Glutamatergic neuron (in vitro differentiated cells): ENCODE measurements at regions not wholly inside any gene's neighbourhood (a gene's known extent, or its start where the extent isn't known, plus 50 kb on each side); places are given as distances from the start of the nearest gene placed in this dataset.

Experiments
- DNase-seq: peaks from one replicate; pipeline ENCODE4 v3.0.0; 2022
- H3K27ac Mint-ChIP-seq: one replicate; pipeline ENCODE4 v1.8.0; 2020; ENCODE audit warnings: mild to moderate bottlenecking, mixed read lengths, inconsistent platforms; ENCODE audit not compliant: unreplicated experiment
- H3K27me3 Mint-ChIP-seq: one replicate; pipeline ENCODE4 v1.8.0; 2020; ENCODE audit warnings: mild to moderate bottlenecking, moderate library complexity, mixed read lengths, inconsistent platforms; ENCODE audit not compliant: unreplicated experiment
- H3K36me3 Mint-ChIP-seq: one replicate; pipeline ENCODE4 v1.8.0; 2020; ENCODE audit warnings: mild to moderate bottlenecking, mixed read lengths, inconsistent platforms; ENCODE audit not compliant: unreplicated experiment
- H3K4me1 Mint-ChIP-seq: one replicate; pipeline ENCODE4 v1.8.0; 2020; ENCODE audit warnings: mild to moderate bottlenecking, low read depth, mixed read lengths, inconsistent platforms; ENCODE audit not compliant: unreplicated experiment
- H3K4me3 Mint-ChIP-seq: one replicate; pipeline ENCODE4 v1.8.0; 2020; ENCODE audit warnings: mild to moderate bottlenecking, mixed read lengths, inconsistent platforms; ENCODE audit not compliant: unreplicated experiment
- H3K9me3 Mint-ChIP-seq: one replicate; pipeline ENCODE4 v1.8.0; 2020; ENCODE audit warnings: mild to moderate bottlenecking, moderate library complexity, mixed read lengths, inconsistent platforms; ENCODE audit not compliant: unreplicated experiment
- TF ChIP-seq, protein P1 (sequence below): fragments of 200-600 bp; sonication (generic); IDR thresholded peaks from one replicate; pipeline ENCODE4 v1.5.0; 2021; ENCODE audit not compliant: partially characterized antibody, unreplicated experiment

DNA sequence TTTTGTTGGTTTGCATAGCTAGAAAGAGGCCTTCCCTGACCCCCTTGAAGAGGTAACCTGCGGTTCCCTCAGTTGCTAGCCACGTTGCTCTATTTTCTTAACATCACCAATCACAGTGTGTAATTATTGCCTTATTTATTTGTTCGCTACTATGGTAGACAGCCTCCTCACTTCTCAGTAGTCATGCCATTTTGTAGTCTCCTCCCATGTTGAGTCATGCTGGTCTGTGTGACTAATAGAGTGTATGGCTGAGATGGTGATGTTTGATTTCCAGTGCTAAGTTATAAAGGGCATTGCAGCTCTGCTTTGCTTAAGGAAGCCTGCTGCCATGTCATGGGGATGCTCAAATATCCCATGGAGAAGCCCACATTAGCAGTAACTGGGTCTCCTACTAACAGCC, 236.6 kb upstream of the CHD6 start:
- Mint-ChIP-seq H3K4me1 (no peaks in the 10 kb centered on the region), H3K4me3 (no peak overlapping the region), H3K27me3 (peaks cover 2% of the 10 kb centered on the region), H3K36me3 (no peaks in the 10 kb centered on the region), H3K9me3 (peaks cover 3% of the 10 kb centered on the region), H3K27ac (no peak overlapping the region)
- TF ChIP-seq, protein P1, sequence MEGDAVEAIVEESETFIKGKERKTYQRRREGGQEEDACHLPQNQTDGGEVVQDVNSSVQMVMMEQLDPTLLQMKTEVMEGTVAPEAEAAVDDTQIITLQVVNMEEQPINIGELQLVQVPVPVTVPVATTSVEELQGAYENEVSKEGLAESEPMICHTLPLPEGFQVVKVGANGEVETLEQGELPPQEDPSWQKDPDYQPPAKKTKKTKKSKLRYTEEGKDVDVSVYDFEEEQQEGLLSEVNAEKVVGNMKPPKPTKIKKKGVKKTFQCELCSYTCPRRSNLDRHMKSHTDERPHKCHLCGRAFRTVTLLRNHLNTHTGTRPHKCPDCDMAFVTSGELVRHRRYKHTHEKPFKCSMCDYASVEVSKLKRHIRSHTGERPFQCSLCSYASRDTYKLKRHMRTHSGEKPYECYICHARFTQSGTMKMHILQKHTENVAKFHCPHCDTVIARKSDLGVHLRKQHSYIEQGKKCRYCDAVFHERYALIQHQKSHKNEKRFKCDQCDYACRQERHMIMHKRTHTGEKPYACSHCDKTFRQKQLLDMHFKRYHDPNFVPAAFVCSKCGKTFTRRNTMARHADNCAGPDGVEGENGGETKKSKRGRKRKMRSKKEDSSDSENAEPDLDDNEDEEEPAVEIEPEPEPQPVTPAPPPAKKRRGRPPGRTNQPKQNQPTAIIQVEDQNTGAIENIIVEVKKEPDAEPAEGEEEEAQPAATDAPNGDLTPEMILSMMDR, result no peak
- DNase-seq, result no peak

DNA sequence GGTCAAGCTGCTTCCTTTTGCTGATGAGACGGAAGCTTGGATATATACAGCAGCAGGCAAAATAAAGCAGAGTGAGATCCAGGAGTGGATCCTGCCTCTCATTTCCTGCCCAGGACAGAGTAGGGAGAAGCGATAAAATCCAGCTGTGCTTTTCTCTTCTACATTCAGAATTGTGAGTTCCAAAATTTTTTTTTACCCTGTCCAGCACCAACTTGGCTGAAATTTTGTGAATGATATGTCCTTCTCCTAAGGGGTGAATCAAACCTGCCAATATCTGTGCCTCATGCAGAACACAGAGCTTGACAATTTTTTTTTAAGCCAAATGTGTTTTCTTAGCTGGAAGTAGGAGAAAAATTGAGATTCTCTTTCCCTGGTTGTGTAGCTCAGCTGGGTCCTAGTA, 235.6 kb upstream of the CHD6 start:
- H3K4me1 Mint-ChIP-seq, result no peaks in the 10 kb centered on the region
- DNase-seq, result no peak
- peaks cover 3% of the 10 kb centered on the region for H3K9me3 Mint-ChIP-seq

DNA sequence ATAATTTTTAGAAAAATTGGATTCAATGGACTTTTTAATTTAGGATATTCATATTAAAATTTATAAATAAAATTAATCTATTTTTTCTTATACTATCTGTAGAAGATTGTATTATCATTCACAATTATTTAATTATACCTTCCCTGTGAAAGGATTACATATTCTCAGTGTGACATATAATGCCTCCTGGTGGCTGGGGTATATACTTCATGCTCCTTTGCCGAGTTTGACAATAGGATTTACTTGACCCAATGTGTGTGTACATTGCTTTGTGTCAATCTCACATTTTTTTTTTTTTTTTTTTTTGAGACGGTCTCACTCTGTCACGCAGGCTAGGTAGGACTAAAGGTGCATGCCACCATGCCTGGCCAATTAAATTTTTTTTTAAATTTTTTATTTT, 230.0 kb upstream of the CHD6 start:
- DNase-seq, result no peak
- no peaks in the 10 kb centered on the region for H3K36me3 Mint-ChIP-seq
- H3K9me3 Mint-ChIP-seq, result no peaks in the 10 kb centered on the region
- no peaks in the 10 kb centered on the region for H3K27me3 Mint-ChIP-seq
- H3K27ac Mint-ChIP-seq, result no peak overlapping the region
- TF ChIP-seq, protein P1, result no peak
- no peaks in the 10 kb centered on the region for H3K4me1 Mint-ChIP-seq
- no peak overlapping the region for H3K4me3 Mint-ChIP-seq

More for the DNA sequence above, 235.6 kb upstream of the CHD6 start:
- H3K4me3 Mint-ChIP-seq, result no peak overlapping the region
- no peak overlapping the region for H3K27ac Mint-ChIP-seq
- TF ChIP-seq, protein P1, result no peak
- H3K36me3 Mint-ChIP-seq, result no peaks in the 10 kb centered on the region
- peaks cover 2% of the 10 kb centered on the region for H3K27me3 Mint-ChIP-seq

DNA sequence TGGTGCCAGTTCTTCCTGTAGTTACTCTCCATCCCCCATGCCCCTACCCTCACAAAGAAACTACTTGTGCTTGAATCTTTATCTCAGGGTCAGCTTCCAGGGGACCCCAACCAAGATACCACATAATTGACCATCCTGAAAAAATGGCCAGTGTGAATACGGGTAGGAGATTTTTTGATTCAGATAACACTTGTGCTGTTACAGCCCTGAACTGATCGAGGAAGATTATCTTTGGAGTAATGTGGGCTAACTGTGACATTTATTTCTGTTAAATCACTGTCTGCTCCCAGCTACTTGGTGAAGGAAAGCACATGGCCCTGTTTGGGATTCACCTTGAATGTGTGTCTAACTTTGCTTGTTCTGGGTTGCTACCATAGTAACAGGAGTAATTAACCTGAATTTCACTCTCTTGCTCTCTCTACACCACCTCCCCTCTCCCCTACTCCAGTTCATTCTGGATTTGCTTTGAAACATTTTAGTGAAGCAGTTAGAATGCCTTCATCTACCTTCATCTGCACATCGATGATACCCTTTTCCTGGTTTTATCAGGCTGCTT, 219.6 kb upstream of the CHD6 start:
- H3K36me3 Mint-ChIP-seq, result no peaks in the 10 kb centered on the region
- DNase-seq, result no peak
- H3K9me3 Mint-ChIP-seq, result no peaks in the 10 kb centered on the region
- TF ChIP-seq, protein P1, result no peak
- H3K27ac Mint-ChIP-seq, result no peak overlapping the region
- H3K4me3 Mint-ChIP-seq, result no peak overlapping the region
- no peaks in the 10 kb centered on the region for H3K27me3 Mint-ChIP-seq
- no peaks in the 10 kb centered on the region for H3K4me1 Mint-ChIP-seq

DNA sequence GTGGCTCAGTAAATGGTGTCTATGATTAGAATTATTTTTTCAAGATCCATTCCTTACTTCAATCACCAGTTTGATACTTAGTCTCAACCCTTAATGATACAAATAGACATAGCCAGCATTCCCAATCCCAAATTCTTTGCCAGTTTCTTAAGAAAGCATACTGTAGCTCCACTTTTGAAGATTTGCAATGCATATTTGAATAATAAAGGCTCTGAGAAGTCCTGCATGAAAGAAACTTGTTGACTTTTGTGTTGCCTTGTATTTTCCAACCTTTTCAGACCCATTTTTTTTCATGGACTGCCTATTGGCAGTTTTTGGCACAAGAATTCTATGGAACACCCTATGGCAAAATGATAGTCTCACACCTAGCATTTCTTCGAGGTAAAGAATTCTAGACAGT, 215.6 kb upstream of the CHD6 start:
- no peak overlapping the region for H3K27ac Mint-ChIP-seq
- H3K36me3 Mint-ChIP-seq, result no peaks in the 10 kb centered on the region
- no peaks in the 10 kb centered on the region for H3K27me3 Mint-ChIP-seq
- TF ChIP-seq, protein P1, result no peak
- H3K4me1 Mint-ChIP-seq, result no peaks in the 10 kb centered on the region
- H3K4me3 Mint-ChIP-seq, result no peak overlapping the region
- H3K9me3 Mint-ChIP-seq, result no peaks in the 10 kb centered on the region
- no peak for DNase-seq
